GM23248 (cell line): ENCODE measurements at regions not wholly inside any gene's neighbourhood (a gene's known extent, or its start where the extent isn't known, plus 50 kb on each side); places are given as distances from the start of the nearest gene placed in this dataset.

Experiments
- DNase-seq: peaks from one replicate; pipeline ENCODE4 v3.0.0-alpha.2; 2015
- H2AFZ ChIP-seq: fragments of 200-600 bp; sonication (generic); 2 replicates; pipeline ENCODE4 v1.6.1; 2016; ENCODE audit warnings: antibody characterized with exemption
- H3F3A ChIP-seq: fragments of 200-600 bp; sonication (generic); 2 replicates; pipeline ENCODE4 v1.6.1; 2016; ENCODE audit warnings: mild to moderate bottlenecking, antibody characterized with exemption, mixed run types; ENCODE audit not compliant: insufficient read depth
- H3K27ac ChIP-seq: fragments of 200-600 bp; sonication (generic); 2 replicates; pipeline ENCODE4 v1.5.1; 2016; ENCODE audit warnings: mild to moderate bottlenecking
- H3K27me3 ChIP-seq: fragments of 200-600 bp; sonication (generic); replicated peaks from 2 replicates; pipeline ENCODE4 v1.6.1; 2016; ENCODE audit warnings: mild to moderate bottlenecking; ENCODE audit not compliant: insufficient read depth
- H3K36me3 ChIP-seq: fragments of 200-600 bp; sonication (generic); 2 replicates; pipeline ENCODE4 v1.6.1; 2016; ENCODE audit warnings: low read depth, mild to moderate bottlenecking
- H3K4me1 ChIP-seq: fragments of 200-600 bp; sonication (generic); 2 replicates; pipeline ENCODE4 v1.6.1; 2016; ENCODE audit warnings: mild to moderate bottlenecking; ENCODE audit not compliant: insufficient read depth
- H3K4me2 ChIP-seq: fragments of 200-600 bp; sonication (generic); one replicate; pipeline ENCODE4 v1.6.1; 2016; ENCODE audit warnings: mild to moderate bottlenecking; ENCODE audit not compliant: unreplicated experiment
- H3K4me3 ChIP-seq: fragments of 200-600 bp; sonication (generic); 2 replicates; pipeline ENCODE4 v1.5.1; 2016; ENCODE audit warnings: mild to moderate bottlenecking
- H3K79me2 ChIP-seq: fragments of 200-600 bp; sonication (generic); 2 replicates; pipeline ENCODE4 v1.6.1; 2016; ENCODE audit warnings: mild to moderate bottlenecking; ENCODE audit not compliant: insufficient read depth
- H3K9ac ChIP-seq: fragments of 200-600 bp; sonication (generic); 2 replicates; pipeline ENCODE4 v1.6.1; 2016; ENCODE audit warnings: mild to moderate bottlenecking
- H3K9me2 ChIP-seq: fragments of 200-600 bp; sonication (generic); 2 replicates; pipeline ENCODE4 v1.6.1; 2016; ENCODE audit warnings: mixed run types, mild to moderate bottlenecking, moderate library complexity; ENCODE audit not compliant: insufficient read depth
- H3K9me3 ChIP-seq: fragments of 200-600 bp; sonication (generic); one replicate; pipeline ENCODE4 v1.6.1; 2017; ENCODE audit warnings: low read depth
- H4K20me1 ChIP-seq: fragments of 200-600 bp; sonication (generic); 2 replicates; pipeline ENCODE4 v1.6.0; 2016; ENCODE audit not compliant: insufficient read depth
- EZH2 ChIP-seq: fragments of 200-600 bp; sonication (generic); IDR thresholded peaks from 2 replicates; pipeline ENCODE4 v1.6.1; 2018; ENCODE audit warnings: antibody characterized with exemption, mild to moderate bottlenecking; ENCODE audit not compliant: insufficient read depth, poor library complexity, severe bottlenecking
- EZH2phosphoT487 ChIP-seq: fragments of 200-600 bp; sonication (generic); IDR thresholded peaks from 2 replicates; pipeline ENCODE4 v1.6.1; 2018; ENCODE audit warnings: antibody characterized with exemption, moderate library complexity, mild to moderate bottlenecking, low read depth; ENCODE audit not compliant: insufficient read depth
- WGBS, 2 experiments: methylation state at CpG; one replicate each; pipeline ENCODE4 v1.1.6; 2015 to 2017; ENCODE audit warnings: low lambda C conversion rate in 2 of 2, low coverage in 1 of 2; ENCODE audit errors: missing lambda C conversion rate in 2 of 2; 5-methylcytosine and 5-hydroxymethylcytosine counted together
- in situ Hi-C: fragments of 300-500 bp; cut with MboI; formaldehyde crosslinking; loops from 2 replicates; pipeline ENCODE4 v1.15.0; 2020

DNA sequence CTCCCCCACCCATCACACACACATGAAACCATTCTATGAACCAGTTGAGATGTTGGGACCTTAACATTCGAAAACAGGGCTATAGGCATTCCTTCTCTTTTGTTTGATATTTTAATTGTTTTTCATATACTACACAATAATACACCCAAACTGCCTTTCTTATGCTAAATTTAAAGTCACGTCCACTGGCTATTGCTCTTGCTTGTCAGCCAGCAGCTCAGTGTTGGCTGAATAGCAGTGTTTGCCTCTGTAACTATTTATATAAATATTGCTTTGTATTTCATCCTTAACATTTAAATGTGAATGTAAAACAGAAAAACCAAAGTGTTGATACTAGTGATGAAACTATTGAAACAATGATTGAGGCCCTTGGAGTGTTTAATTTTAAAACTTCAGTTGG lies 234.4 kb upstream of the KCNK2 start:
- 91 to 95% methylated on average over 2 of the region's 2 CpGs for WGBS, 2 experiments
- no peak for TF ChIP-seq EZH2
- no peak for TF ChIP-seq EZH2phosphoT487
- no peaks in the 10 kb centered on the region for H4K20me1 ChIP-seq
- H3K27me3 ChIP-seq = no peaks in the 10 kb centered on the region
- no peaks in the 10 kb centered on the region for H3K79me2 ChIP-seq
- H3F3A ChIP-seq = peaks cover 20% of the 10 kb centered on the region
- H3K9me3 ChIP-seq = no peaks in the 10 kb centered on the region
- H3K4me2 ChIP-seq = no peak overlapping the region
- no peaks in the 10 kb centered on the region for H3K9me2 ChIP-seq
- no peak overlapping the region for H2AFZ ChIP-seq
- in situ Hi-C loops = no loop called here
- no peak overlapping the region for H3K27ac ChIP-seq
- H3K4me1 ChIP-seq = peaks cover 27% of the 10 kb centered on the region
- DNase-seq = no peak
- no peaks in the 10 kb centered on the region for H3K36me3 ChIP-seq
- H3K9ac ChIP-seq = no peak overlapping the region
- H3K4me3 ChIP-seq = no peak overlapping the region

DNA sequence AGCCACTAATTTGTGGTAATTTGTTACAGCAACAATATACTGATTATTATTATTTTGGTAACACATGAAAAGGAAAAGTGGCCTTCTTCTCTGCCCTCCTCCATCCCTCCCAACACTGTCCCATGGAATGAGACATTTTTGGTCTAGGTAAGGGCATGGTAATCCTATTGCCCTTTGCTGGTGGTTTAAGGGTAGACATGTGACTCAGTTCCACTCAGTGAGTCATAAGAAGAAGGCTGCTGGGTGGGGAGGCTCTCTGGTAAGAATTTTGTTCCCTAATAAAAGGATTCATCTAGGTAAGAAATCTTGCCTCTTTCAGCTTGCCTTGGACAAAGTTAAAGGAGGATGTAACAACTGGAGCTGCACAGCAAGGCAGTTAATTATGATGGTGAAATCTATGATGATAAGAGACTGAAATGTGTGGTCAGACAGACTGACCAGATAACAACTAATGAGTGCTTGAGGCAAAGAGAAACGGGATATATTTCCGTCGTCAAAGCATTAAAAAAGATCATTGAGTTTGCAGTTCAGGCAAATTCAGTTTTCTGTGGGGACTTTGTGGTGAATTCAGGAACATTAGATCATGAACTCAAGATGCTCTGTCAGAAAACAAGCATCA lies 232.0 kb upstream of the KCNK2 start:
- Histone ChIP-seq H2AFZ (no peak overlapping the region), H3F3A (peaks cover 26% of the 10 kb centered on the region), H3K9me3 (no peaks in the 10 kb centered on the region), H3K9me2 (no peaks in the 10 kb centered on the region), H3K4me1 (peaks cover 33% of the 10 kb centered on the region), H3K4me2 (no peak overlapping the region), H3K9ac (no peak overlapping the region), H4K20me1 (no peaks in the 10 kb centered on the region), H3K79me2 (no peaks in the 10 kb centered on the region), H3K27me3 (no peaks in the 10 kb centered on the region), H3K36me3 (no peaks in the 10 kb centered on the region), H3K4me3 (no peak overlapping the region), H3K27ac (no peak overlapping the region)
- in situ Hi-C loops = no loop called here
- TF ChIP-seq EZH2phosphoT487 = no peak
- TF ChIP-seq EZH2 = no peak
- DNase-seq = no peak
- WGBS, 2 experiments = 78 to 92% methylated on average over 3 of the region's 3 CpGs

DNA sequence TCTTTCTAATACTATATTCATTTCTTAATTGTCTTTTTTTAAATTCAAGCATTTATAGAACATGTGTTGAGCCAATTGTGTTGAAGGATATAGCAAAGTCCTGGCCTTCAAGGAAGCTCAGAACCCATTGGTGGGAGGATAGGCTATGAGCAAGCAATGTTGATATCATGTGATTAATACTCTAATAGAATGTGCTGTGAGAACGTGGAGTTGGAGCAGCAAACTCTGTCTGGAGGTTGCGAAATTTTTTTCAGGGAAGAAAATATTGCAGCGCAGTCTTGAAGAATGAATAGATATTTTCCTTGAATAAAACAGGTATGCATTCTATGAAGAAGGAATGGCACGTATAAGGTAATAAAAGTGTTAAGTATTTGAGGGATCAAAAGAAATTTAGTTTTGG lies 229.2 kb upstream of the KCNK2 start:
- 93 to 96% methylated on average over 4 of the region's 4 CpGs for WGBS, 2 experiments
- no peaks in the 10 kb centered on the region for H3K9me3 ChIP-seq
- in situ Hi-C loops = no loop called here
- H3K27ac ChIP-seq = no peak overlapping the region
- no peak overlapping the region for H2AFZ ChIP-seq
- no peaks in the 10 kb centered on the region for H4K20me1 ChIP-seq
- no peak overlapping the region for H3K4me2 ChIP-seq
- H3K9me2 ChIP-seq = no peaks in the 10 kb centered on the region
- H3K27me3 ChIP-seq = no peaks in the 10 kb centered on the region
- peaks cover 53% of the 10 kb centered on the region for H3F3A ChIP-seq
- no peak for DNase-seq
- no peaks in the 10 kb centered on the region for H3K36me3 ChIP-seq
- no peaks in the 10 kb centered on the region for H3K79me2 ChIP-seq
- no peak overlapping the region for H3K9ac ChIP-seq
- TF ChIP-seq EZH2phosphoT487 (no peak), EZH2 (no peak)
- H3K4me3 ChIP-seq = no peak overlapping the region
- H3K4me1 ChIP-seq = peaks cover 50% of the 10 kb centered on the region

DNA sequence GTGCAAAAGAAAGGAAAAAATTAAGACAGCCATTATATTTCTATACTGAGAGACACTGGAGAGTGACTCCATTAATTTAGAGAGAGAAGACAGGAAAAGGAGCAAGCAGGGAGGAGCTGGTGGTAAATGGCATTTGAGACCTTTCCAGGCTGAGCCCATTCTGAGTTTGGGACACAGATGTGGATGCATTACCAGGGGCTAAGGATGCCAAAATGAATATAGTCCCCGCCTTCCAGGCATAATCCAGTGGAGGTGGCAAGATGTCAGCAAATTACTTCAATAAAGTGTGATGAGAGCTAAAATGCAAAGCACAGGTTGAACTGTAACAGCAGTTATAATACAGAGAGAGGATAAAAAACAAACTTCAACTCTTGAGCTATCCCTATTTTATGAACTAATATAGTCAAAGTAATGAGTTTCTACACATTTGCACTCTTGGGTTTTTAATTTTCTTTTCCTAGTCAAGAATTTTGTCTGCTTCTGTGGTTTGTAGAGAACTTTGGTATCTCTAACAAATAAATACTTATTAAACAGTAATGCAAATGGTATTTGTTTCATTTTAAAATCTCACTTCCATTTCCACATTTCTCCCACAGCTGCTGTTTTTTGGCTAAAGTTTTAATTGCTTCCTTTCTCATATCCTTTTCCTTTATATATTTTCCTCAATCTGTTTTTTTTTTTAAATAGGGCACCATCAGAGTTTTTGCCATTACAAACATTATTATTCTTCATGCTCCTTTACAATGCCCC lies 228.2 kb upstream of the KCNK2 start:
- H2AFZ ChIP-seq = no peak overlapping the region; the same call in 1 of the 2 replicates
- peak overlapping the region; percentile 27 for H3K4me2 ChIP-seq

More for the DNA sequence above, 228.2 kb upstream of the KCNK2 start:
- no peak overlapping the region; the same call in 1 of the 2 replicates for H3K9ac ChIP-seq
- WGBS, 2 experiments = 65 to 77% methylated on average over 1 of the region's 1 CpG
- H3K79me2 ChIP-seq = no peaks in the 10 kb centered on the region
- peaks cover 50% of the 10 kb centered on the region for H3K4me1 ChIP-seq
- in situ Hi-C loops = no loop called here
- no peaks in the 10 kb centered on the region for H3K9me2 ChIP-seq
- H3K36me3 ChIP-seq = no peaks in the 10 kb centered on the region
- DNase-seq = peak; percentile 29
- TF ChIP-seq EZH2 (no peak), EZH2phosphoT487 (no peak)
- H3K4me3 ChIP-seq = no peak overlapping the region
- H3K9me3 ChIP-seq = no peaks in the 10 kb centered on the region
- H4K20me1 ChIP-seq = no peaks in the 10 kb centered on the region
- peaks cover 53% of the 10 kb centered on the region for H3F3A ChIP-seq
- no peaks in the 10 kb centered on the region for H3K27me3 ChIP-seq
- H3K27ac ChIP-seq = peak overlapping the region; percentile 3; the same call in 1 of the 2 replicates
